ENCODE measurements at regions not wholly inside any gene's neighbourhood (a gene's known extent, or its start where the extent isn't known, plus 50 kb on each side); places are given as distances from the start of the nearest gene placed in this dataset.

GRCh38 chr10:44477046-44477425 is 92.1 kb upstream of the CXCL12 start:
- DNase-seq, result no peak

- no peak for DNase-seq
Observed at GRCh38 chr10:44478040-44478439, 93.1 kb upstream of the CXCL12 start.

- DNase-seq, result no peak
Observed at GRCh38 chr10:44478876-44479705, 94.2 kb upstream of the CXCL12 start.

- DNase-seq, result no peak
Observed at GRCh38 chr10:44492678-44493077, 107.8 kb upstream of the CXCL12 start.

- DNase-seq, result no peak
Observed at GRCh38 chr10:44498222-44498621, 113.3 kb upstream of the CXCL12 start.

- DNase-seq, result no peak
Observed at GRCh38 chr10:44500451-44500850, 115.6 kb upstream of the CXCL12 start.

- DNase-seq, result no peak
Observed at GRCh38 chr10:44506386-44506785, 121.5 kb upstream of the CXCL12 start.

GRCh38 chr10:44510379-44511115 is 125.7 kb upstream of the CXCL12 start:
- no peak for DNase-seq

GRCh38 chr10:44511166-44511565 is 126.3 kb upstream of the CXCL12 start:
- no peak for DNase-seq

- DNase-seq, result no peak
Observed at GRCh38 chr10:44511601-44512000, 126.7 kb upstream of the CXCL12 start.

GRCh38 chr10:44512431-44513022 is 127.6 kb upstream of the CXCL12 start:
- DNase-seq, result no peak

GRCh38 chr10:44513591-44513990 is 128.7 kb upstream of the CXCL12 start:
- DNase-seq, result no peak

- no peak for DNase-seq
Observed at GRCh38 chr10:44516891-44517290, 132.0 kb upstream of the CXCL12 start.

- no peak for DNase-seq
Observed at GRCh38 chr10:44517635-44518034, 132.7 kb upstream of the CXCL12 start.

GRCh38 chr10:44519361-44519760 is 134.5 kb upstream of the CXCL12 start:
- DNase-seq, result no peak

- DNase-seq, result no peak
Observed at GRCh38 chr10:44520651-44521050, 135.8 kb upstream of the CXCL12 start.

GRCh38 chr10:44539178-44539577 is 154.3 kb upstream of the CXCL12 start:
- no peak for DNase-seq

GRCh38 chr10:44552726-44553125 is 167.8 kb upstream of the CXCL12 start:
- no peak for DNase-seq

GRCh38 chr10:44557596-44558191 is 172.8 kb upstream of the CXCL12 start:
- DNase-seq, result no peak

GRCh38 chr10:44558521-44558920 is 173.6 kb upstream of the CXCL12 start:
- DNase-seq, result no peak

- no peak for DNase-seq
Observed at GRCh38 chr10:44564361-44564760, 179.5 kb upstream of the CXCL12 start.

GRCh38 chr10:44564790-44565189 is 179.9 kb upstream of the CXCL12 start:
- DNase-seq, result no peak

- DNase-seq, result no peak
Observed at GRCh38 chr10:44566786-44567185, 181.9 kb upstream of the CXCL12 start.

- DNase-seq, result no peak
Observed at GRCh38 chr10:44567471-44567870, 182.6 kb upstream of the CXCL12 start.

Measured in stimulated activated naive CD4-positive, alpha-beta T cell (primary cell).